ENCODE measurements at regions not wholly inside any gene's neighbourhood (a gene's known extent, or its start where the extent isn't known, plus 50 kb on each side); places are given as distances from the start of the nearest gene placed in this dataset.
"Not testable (repeated sequence)": the region's sequence is repeated elsewhere in the genome, so short reads cannot be mapped to it uniquely, and the experiment has no call there.

DNA sequence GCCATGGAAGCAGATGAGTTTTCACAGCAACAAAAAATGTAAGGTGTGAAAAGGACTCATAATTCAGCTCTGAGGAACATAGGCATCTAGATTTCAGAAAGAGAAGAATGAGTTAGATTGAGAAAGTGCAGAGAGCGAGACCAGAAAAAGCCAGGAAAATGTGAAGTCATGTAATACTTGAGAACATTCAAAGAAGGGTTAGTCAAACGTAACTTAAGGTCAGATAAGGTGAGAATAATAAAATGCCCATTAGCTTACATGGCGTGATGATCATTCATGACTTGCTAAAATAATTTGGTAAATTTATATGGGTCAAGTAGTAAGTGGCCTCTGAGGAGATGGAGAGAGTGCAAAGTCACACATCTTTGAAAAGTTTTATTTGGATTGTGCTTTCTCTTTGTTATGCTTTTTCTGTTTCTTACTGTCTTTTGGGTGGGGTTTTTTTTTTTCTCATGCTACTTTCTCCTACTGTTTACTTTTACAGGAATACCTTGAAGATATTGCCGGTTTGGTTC lies 271.8 kb upstream of the NRG3 start:
- Histone ChIP-seq H3K4me1 (no peaks in the 10 kb centered on the region), H3K9me3 (no peaks in the 10 kb centered on the region), H3K27ac (no peak overlapping the region), H3K27me3 (no peaks in the 10 kb centered on the region), H3K4me3 (no peak overlapping the region), H3K36me3 (no peaks in the 10 kb centered on the region)
- intact Hi-C loops (cut with DNase I; ENCODE audit: low total_unique reads): no loop called here
- WGBS, 5 donors: 50 to 60% (median 54%) methylated on average over 4 of the region's 4 CpGs
- TF ChIP-seq POLR2AphosphoS5 (IDR thresholded peaks at IDR 0.05) (no peak), EP300 (IDR thresholded peaks at IDR 0.05) (no peak), POLR2A (IDR thresholded peaks at IDR 0.05) (no peak)
- TF ChIP-seq, protein P1, sequence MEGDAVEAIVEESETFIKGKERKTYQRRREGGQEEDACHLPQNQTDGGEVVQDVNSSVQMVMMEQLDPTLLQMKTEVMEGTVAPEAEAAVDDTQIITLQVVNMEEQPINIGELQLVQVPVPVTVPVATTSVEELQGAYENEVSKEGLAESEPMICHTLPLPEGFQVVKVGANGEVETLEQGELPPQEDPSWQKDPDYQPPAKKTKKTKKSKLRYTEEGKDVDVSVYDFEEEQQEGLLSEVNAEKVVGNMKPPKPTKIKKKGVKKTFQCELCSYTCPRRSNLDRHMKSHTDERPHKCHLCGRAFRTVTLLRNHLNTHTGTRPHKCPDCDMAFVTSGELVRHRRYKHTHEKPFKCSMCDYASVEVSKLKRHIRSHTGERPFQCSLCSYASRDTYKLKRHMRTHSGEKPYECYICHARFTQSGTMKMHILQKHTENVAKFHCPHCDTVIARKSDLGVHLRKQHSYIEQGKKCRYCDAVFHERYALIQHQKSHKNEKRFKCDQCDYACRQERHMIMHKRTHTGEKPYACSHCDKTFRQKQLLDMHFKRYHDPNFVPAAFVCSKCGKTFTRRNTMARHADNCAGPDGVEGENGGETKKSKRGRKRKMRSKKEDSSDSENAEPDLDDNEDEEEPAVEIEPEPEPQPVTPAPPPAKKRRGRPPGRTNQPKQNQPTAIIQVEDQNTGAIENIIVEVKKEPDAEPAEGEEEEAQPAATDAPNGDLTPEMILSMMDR (IDR thresholded peaks at IDR 0.05): no peak
- no peak for DNase-seq

- whole genome bisulfite sequencing, 5 donors: 61 to 84% (median 78%) methylated on average over 4 to 7 of the region's 7 CpGs
- DNase-seq; H3K36me3 ChIP-seq; H3K4me3 ChIP-seq; H3K27me3 ChIP-seq; H3K27ac ChIP-seq; intact Hi-C loops (cut with DNase I; ENCODE audit: low total_unique reads); H3K4me1 ChIP-seq: not testable (repeated sequence)
- peaks cover 5 to 37% (median 17%) of the 10 kb centered on the region in 4 donors for H3K9me3 ChIP-seq
These were observed 230.5 kb upstream of the NRG3 start for GRCh38 chr10:81644485-81644884.

DNA sequence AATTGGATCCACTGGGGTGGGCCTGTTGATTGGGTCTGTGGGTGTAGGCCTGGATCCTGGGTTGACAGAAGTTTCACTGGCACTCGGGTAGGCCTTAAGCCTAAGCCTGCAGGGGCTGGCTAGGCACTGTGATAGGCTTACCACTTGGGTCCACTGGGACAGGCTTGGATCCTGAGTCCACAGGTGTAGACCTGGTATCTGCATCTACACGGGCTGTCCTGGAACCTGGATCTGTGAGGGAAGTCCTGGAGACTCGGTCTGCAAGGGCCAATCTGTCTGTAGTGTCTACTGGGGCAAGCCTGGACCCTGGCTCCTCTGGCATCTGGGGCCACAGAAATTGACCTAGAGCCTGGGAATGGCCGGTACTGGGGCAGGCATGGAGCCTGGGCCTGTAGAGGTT lies 219.0 kb upstream of the NRG3 start:
- TF ChIP-seq POLR2A (IDR thresholded peaks at IDR 0.05) (no peak), POLR2AphosphoS5 (IDR thresholded peaks at IDR 0.05) (no peak), EP300 (IDR thresholded peaks at IDR 0.05) (no peak)
- TF ChIP-seq, protein P1 (IDR thresholded peaks at IDR 0.05): no peak
- intact Hi-C loops (cut with DNase I; ENCODE audit: low total_unique reads): no loop called here

GRCh38 chr10:81662837-81663236 lies 212.2 kb upstream of the NRG3 start:
- Histone ChIP-seq H3K4me3 (no peak overlapping the region), H3K4me1 (no peaks in the 10 kb centered on the region), H3K9me3 (peaks cover 0 to 6% (median 0%) of the 10 kb centered on the region in 4 donors), H3K36me3 (no peaks in the 10 kb centered on the region), H3K27me3 (no peaks in the 10 kb centered on the region), H3K27ac (no peak overlapping the region)
- 75 to 90% (median 87%) methylated on average over 2 of the region's 2 CpGs for WGBS, 5 donors
- no peak for DNase-seq
- intact Hi-C loops (cut with DNase I; ENCODE audit: low total_unique reads): no loop called here
- TF ChIP-seq EP300 (IDR thresholded peaks at IDR 0.05) (no peak), POLR2A (IDR thresholded peaks at IDR 0.05) (no peak), POLR2AphosphoS5 (IDR thresholded peaks at IDR 0.05) (no peak)
- TF ChIP-seq, protein P1 (IDR thresholded peaks at IDR 0.05): no peak

More for the DNA sequence above, 219.0 kb upstream of the NRG3 start:
- no peaks in the 10 kb centered on the region for H3K27me3 ChIP-seq
- no peak overlapping the region for H3K4me3 ChIP-seq
- DNase-seq: no peak
- H3K27ac ChIP-seq: no peak overlapping the region
- no peaks in the 10 kb centered on the region for H3K4me1 ChIP-seq
- 47 to 100% (median 73%) methylated on average over 1 to 4 of the region's 4 CpGs for WGBS, 5 donors
- no peaks in the 10 kb centered on the region for H3K36me3 ChIP-seq
- H3K9me3 ChIP-seq: peaks cover 0 to 46% (median 22%) of the 10 kb centered on the region in 4 donors

- intact Hi-C loops (cut with DNase I; ENCODE audit: low total_unique reads); DNase-seq; H3K4me1 ChIP-seq; H3K27ac ChIP-seq; H3K4me3 ChIP-seq; H3K27me3 ChIP-seq; H3K36me3 ChIP-seq: not testable (repeated sequence)
- peaks cover 0 to 13% (median 7%) of the 10 kb centered on the region in 4 donors for H3K9me3 ChIP-seq
- WGBS, 5 donors: 53 to 88% (median 67%) methylated on average over 1 of the region's 1 CpG
These were observed 210.2 kb upstream of the NRG3 start for GRCh38 chr10:81664800-81665199.

All from stomach (tissue), 8 donors.